ENCODE measurements at regions not wholly inside any gene's neighbourhood (a gene's known extent, or its start where the extent isn't known, plus 50 kb on each side); places are given as distances from the start of the nearest gene placed in this dataset.

DNA sequence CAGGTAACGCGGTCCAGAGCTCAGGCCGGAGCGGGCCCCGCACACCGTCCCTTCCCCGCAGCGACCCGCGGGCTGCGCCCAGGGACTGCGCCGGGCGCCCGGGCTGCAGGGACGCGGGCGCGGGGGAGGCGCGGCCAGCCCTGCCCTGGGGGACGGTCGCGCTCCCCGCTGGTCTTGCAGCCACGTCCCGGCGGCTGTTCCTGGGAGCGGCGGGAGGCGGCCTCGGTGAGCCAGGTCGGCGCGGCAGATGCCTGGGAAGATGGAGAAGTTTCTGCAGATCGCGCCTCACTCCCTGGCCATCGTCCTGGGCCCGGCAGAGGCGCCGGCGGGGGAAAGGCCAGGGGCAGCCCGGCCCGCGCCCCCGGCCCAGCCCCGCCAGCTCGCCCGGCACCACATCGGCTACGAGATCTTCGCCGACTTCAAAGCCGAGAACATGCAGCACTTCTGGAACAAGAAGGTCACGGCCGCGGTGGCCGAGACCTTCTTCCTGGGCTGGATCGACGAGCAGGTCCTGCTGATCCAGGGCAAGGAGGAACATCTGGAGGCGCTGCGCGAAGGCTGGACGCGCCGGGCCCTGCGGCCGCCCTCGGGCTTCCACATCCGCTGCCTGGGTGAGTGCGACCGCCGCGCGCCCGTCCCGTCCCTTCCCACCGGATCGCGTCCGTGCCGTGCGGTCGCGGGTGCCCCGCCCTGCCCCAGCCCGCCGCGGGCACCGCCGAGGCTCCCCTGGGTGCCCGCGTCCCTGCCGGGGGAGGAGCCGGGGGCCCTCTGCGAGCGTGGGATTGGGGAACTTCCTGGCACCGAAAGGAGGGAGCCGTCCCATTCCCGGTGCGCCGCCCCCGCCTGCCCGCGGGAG is 107.4 kb upstream of the STOX2 start:
- Histone ChIP-seq H3F3A (ENCODE audit: insufficient read depth, low read length, poor library complexity, severe bottlenecking) (no peaks in the 10 kb centered on the region), H3K27ac (ENCODE audit: low read length) (no peak overlapping the region), H4K20me1 (ENCODE audit: insufficient read depth) (no peaks in the 10 kb centered on the region), H3K9me2 (ENCODE audit: insufficient read depth, low read length) (no peaks in the 10 kb centered on the region), H3K36me3 (ENCODE audit: insufficient read depth, low read length) (no peaks in the 10 kb centered on the region), H3K27me3 (ENCODE audit: insufficient read depth, low read depth, low read length) (peaks cover 53% of the 10 kb centered on the region), H3K4me3 (ENCODE audit: low read length) (peak overlapping the region; percentile 70), H3K4me2 (ENCODE audit: low read length) (no peak overlapping the region), H3K9me3 (ENCODE audit: low read length) (peaks cover 17% of the 10 kb centered on the region), H3K9ac (ENCODE audit: low read length) (no peak overlapping the region), H3K79me2 (replicated peaks; ENCODE audit: insufficient read depth, low read length) (no peaks in the 10 kb centered on the region), H2AFZ (ENCODE audit: low read depth, low read length) (no peak overlapping the region)
- TF ChIP-seq POLR2AphosphoS5 (IDR thresholded peaks at IDR 0.05) (no peak), EZH2 (IDR thresholded peaks at IDR 0.05; ENCODE audit: borderline replicate concordance, insufficient read depth, low read length, poor library complexity, severe bottlenecking) (peak; percentile 7), TAF1 (IDR thresholded peaks at IDR 0.05; ENCODE audit: low read depth) (no peak), SMC3 (conservative IDR thresholded peaks at IDR 0.05; ENCODE audit: poor library complexity) (no peak), EP300 (conservative IDR thresholded peaks at IDR 0.05; ENCODE audit: poor library complexity, severe bottlenecking) (no peak)
- TF ChIP-seq, protein P1, sequence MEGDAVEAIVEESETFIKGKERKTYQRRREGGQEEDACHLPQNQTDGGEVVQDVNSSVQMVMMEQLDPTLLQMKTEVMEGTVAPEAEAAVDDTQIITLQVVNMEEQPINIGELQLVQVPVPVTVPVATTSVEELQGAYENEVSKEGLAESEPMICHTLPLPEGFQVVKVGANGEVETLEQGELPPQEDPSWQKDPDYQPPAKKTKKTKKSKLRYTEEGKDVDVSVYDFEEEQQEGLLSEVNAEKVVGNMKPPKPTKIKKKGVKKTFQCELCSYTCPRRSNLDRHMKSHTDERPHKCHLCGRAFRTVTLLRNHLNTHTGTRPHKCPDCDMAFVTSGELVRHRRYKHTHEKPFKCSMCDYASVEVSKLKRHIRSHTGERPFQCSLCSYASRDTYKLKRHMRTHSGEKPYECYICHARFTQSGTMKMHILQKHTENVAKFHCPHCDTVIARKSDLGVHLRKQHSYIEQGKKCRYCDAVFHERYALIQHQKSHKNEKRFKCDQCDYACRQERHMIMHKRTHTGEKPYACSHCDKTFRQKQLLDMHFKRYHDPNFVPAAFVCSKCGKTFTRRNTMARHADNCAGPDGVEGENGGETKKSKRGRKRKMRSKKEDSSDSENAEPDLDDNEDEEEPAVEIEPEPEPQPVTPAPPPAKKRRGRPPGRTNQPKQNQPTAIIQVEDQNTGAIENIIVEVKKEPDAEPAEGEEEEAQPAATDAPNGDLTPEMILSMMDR (IDR thresholded peaks at IDR 0.05; ENCODE audit: poor library complexity, severe bottlenecking): no peak

DNA sequence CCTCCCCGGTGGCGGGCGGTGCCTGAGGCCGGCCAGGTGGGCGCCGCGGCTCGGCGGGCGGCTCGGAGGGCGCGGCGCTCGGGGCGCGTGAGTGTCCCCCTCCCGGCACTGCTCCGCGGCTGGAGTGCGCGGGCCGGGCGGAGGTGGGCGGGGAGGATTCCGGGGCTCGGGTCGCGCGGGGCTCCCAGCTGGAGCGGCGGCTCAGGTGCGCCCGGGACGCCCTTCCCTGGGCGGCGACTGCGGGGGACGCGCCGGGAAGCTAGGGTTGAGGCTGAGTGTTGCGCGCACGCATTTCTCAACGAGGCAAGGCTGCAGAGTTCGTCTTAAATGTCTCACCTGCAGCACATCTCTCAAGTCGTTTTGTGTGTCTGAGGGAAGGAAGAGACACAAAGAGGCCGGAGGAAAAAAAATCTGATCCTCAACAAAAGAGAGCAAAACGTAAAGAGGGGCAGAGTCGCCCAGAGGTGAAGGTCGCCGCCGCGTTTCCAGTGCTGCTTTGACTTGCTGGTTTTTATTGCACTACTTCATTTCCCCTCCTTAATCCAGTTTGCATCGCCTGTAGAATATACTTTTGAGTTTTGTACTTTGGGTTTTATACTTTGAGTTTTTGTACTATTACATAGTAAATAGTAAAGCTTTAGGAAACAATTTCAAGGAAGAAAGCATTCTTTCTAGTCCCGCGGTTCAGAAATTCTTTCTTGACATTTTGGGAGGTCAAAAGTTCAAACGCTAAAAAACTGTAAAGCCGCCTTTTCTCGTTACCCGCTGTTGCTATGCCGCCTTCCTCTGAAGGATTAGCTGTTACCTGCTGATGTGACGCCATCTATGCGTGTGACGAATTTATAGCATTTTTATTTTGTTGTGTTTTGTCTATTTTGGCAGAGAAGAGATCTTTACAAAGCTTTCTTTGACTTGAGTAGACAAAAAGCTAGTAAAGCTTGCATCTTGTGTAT is 106.5 kb upstream of the STOX2 start:
- H3K79me2 ChIP-seq (replicated peaks; ENCODE audit: insufficient read depth, low read length): no peaks in the 10 kb centered on the region
- TF ChIP-seq, protein P1 (IDR thresholded peaks at IDR 0.05; ENCODE audit: poor library complexity, severe bottlenecking): no peak
- TF ChIP-seq POLR2AphosphoS5 (IDR thresholded peaks at IDR 0.05): peak; percentile 35
- peaks cover 53% of the 10 kb centered on the region for H3K27me3 ChIP-seq (ENCODE audit: insufficient read depth, low read depth, low read length)
- no peaks in the 10 kb centered on the region for H3K36me3 ChIP-seq (ENCODE audit: insufficient read depth, low read length)
- peak overlapping the region; percentile 70 for H3K4me3 ChIP-seq (ENCODE audit: low read length)
- peak overlapping the region; percentile 38 for H3K9ac ChIP-seq (ENCODE audit: low read length)
- H3K4me2 ChIP-seq (ENCODE audit: low read length): peak overlapping the region; percentile 72
- H3K27ac ChIP-seq (ENCODE audit: low read length): no peak overlapping the region
- no peaks in the 10 kb centered on the region for H4K20me1 ChIP-seq (ENCODE audit: insufficient read depth)
- H3K9me3 ChIP-seq (ENCODE audit: low read length): peaks cover 17% of the 10 kb centered on the region
- no peaks in the 10 kb centered on the region for H3K9me2 ChIP-seq (ENCODE audit: insufficient read depth, low read length)
- no peak overlapping the region for H2AFZ ChIP-seq (ENCODE audit: low read depth, low read length)
- no peaks in the 10 kb centered on the region for H3F3A ChIP-seq (ENCODE audit: insufficient read depth, low read length, poor library complexity, severe bottlenecking)

Data from neural cell (in vitro differentiated cells).